Spleen (tissue), 7 donors: ENCODE measurements at regions not wholly inside any gene's neighbourhood (a gene's known extent, or its start where the extent isn't known, plus 50 kb on each side); places are given as distances from the start of the nearest gene placed in this dataset.

ENCODE experiments used
- POLR2A ChIP-seq, 3 donors: fragments of 450-650 bp; IDR thresholded peaks; one replicate each; pipeline ENCODE4 v1.5.1; 2017; ENCODE audit warnings: antibody characterized with exemption in 3 of 3, mild to moderate bottlenecking in 1 of 3
- POLR2AphosphoS5 ChIP-seq, 3 donors: sonication (generic); formaldehyde crosslinking; IDR thresholded peaks; one replicate each; pipeline ENCODE4 v1.5.1; 2017; ENCODE audit warnings: antibody characterized with exemption in 3 of 3
- TF ChIP-seq, protein P1 (sequence below), 11 experiments: fragments of 200-600 bp in 7 of 11; fragments of 450-650 bp in 4 of 11; sonication (generic) in 4 of 11; IDR thresholded peaks in 8 of 11; conservative IDR thresholded peaks in 3 of 11; 1 replicate in 7 of 11; 2 replicates in 4 of 11; pipeline versions ENCODE4 v1.4.0 to v1.8.0; 2016 to 2021; ENCODE audit warnings: antibody characterized with exemption in 11 of 11, inconsistent platforms in 4 of 11, mild to moderate bottlenecking in 1 of 11
- donor health status: DM: no; HTN: no; CAD: no; lungs with moderate emphysema.
- donor health status: DM: no; HTN: no; CAD: no.
- donor health status: DM: no; HTN: no; CAD: no.

DNA sequence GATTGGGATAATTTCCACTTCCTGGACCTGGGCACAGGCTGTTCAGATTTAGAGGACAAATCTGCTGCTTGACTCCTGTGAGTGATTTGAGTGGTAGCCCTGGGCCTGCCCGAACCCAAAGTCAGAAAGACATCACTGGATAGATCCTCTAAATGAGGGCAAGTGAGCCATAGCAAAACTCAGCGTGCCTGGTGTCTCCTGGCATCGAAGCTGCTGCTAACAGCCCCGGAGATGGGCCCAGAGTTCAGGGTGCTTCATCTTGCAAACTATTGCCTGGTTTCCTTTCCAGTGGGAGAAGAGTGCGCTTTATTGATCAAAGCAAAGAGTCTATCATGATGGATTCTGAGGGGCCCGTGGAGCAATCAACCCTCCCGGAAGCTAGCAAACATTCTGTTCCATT, 153.1 kb upstream of the KLHL29 start:
- TF ChIP-seq POLR2A (IDR thresholded peaks at IDR 0.05) (no peak), POLR2AphosphoS5 (IDR thresholded peaks at IDR 0.05) (no peak)
- TF ChIP-seq, protein P1, sequence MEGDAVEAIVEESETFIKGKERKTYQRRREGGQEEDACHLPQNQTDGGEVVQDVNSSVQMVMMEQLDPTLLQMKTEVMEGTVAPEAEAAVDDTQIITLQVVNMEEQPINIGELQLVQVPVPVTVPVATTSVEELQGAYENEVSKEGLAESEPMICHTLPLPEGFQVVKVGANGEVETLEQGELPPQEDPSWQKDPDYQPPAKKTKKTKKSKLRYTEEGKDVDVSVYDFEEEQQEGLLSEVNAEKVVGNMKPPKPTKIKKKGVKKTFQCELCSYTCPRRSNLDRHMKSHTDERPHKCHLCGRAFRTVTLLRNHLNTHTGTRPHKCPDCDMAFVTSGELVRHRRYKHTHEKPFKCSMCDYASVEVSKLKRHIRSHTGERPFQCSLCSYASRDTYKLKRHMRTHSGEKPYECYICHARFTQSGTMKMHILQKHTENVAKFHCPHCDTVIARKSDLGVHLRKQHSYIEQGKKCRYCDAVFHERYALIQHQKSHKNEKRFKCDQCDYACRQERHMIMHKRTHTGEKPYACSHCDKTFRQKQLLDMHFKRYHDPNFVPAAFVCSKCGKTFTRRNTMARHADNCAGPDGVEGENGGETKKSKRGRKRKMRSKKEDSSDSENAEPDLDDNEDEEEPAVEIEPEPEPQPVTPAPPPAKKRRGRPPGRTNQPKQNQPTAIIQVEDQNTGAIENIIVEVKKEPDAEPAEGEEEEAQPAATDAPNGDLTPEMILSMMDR (IDR thresholded peaks at IDR 0.05 in 8 of 11, conservative IDR thresholded peaks at IDR 0.05 in 3 of 11) = no peak
